ENCODE measurements at regions not wholly inside any gene's neighbourhood (a gene's known extent, or its start where the extent isn't known, plus 50 kb on each side); places are given as distances from the start of the nearest gene placed in this dataset.

DNA sequence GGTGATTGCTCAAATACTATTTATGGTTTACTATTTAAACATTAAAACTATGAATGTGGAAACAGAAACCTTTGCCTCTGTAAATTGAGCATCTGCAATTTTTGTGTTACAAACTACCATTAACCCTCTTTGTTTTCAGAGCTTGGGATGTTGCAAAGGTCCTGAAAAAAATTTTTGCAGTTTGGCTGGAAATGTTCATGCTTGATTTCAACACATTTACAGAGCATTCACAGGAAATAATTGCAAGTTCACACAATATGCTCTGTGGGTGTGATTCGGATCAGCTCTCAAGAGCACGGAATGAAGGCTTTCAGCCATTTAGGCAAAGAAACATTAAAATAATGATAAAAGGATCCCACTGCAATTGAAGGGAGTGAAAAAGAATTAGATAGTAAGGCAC, 232.9 kb downstream of the ATP23 start:
- no peaks in the 10 kb centered on the region for H3K4me1 ChIP-seq (ENCODE audit: insufficient read depth, low read length)
- H3K27ac ChIP-seq (ENCODE audit: low read length): no peak overlapping the region
- no peak overlapping the region for H3K9ac ChIP-seq (ENCODE audit: low read length)
- ChIA-PET POLR2A (ENCODE audit: unreplicated experiment) (no interaction called here), CTCF (no interaction called here)
- no peaks in the 10 kb centered on the region for H3K79me2 ChIP-seq (ENCODE audit: low read length)
- no peaks in the 10 kb centered on the region for H4K20me1 ChIP-seq (ENCODE audit: low read length)
- no peak overlapping the region for H3K4me3 ChIP-seq (ENCODE audit: low read length)
- no peak overlapping the region for H3K4me2 ChIP-seq (ENCODE audit: low read length)
- DNase-seq (no peak), ATAC-seq (no peak)
- no peaks in the 10 kb centered on the region for H3F3A ChIP-seq (ENCODE audit: low read length, unreplicated experiment)
- intact Hi-C loops (cut with micrococcal nuclease): loop anchor here (10.0 kb wide), 1 partner anchor 190 kb away; no protein-coding TSS in a partner anchor
- no peak for TF ChIP-seq EZH2 (IDR thresholded peaks at IDR 0.05; ENCODE audit: low read length, unreplicated experiment)
- TF ChIP-seq, protein P1, sequence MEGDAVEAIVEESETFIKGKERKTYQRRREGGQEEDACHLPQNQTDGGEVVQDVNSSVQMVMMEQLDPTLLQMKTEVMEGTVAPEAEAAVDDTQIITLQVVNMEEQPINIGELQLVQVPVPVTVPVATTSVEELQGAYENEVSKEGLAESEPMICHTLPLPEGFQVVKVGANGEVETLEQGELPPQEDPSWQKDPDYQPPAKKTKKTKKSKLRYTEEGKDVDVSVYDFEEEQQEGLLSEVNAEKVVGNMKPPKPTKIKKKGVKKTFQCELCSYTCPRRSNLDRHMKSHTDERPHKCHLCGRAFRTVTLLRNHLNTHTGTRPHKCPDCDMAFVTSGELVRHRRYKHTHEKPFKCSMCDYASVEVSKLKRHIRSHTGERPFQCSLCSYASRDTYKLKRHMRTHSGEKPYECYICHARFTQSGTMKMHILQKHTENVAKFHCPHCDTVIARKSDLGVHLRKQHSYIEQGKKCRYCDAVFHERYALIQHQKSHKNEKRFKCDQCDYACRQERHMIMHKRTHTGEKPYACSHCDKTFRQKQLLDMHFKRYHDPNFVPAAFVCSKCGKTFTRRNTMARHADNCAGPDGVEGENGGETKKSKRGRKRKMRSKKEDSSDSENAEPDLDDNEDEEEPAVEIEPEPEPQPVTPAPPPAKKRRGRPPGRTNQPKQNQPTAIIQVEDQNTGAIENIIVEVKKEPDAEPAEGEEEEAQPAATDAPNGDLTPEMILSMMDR (conservative IDR thresholded peaks at IDR 0.05; ENCODE audit: low read depth, low read length): no peak
- TF ChIP-seq EZH2phosphoT487 (IDR thresholded peaks at IDR 0.05; ENCODE audit: borderline replicate concordance, low read length): no peak
- BruUV-seq (replicated peaks): no TSS peak
- H3K36me3 ChIP-seq (ENCODE audit: low read depth, low read length): no peaks in the 10 kb centered on the region
- no peak overlapping the region for H2AFZ ChIP-seq (ENCODE audit: low read length)
- H3K27me3 ChIP-seq (ENCODE audit: low read length): no peaks in the 10 kb centered on the region
- H3K9me2 ChIP-seq (replicated peaks; ENCODE audit: low read length): no peaks in the 10 kb centered on the region
- no peaks in the 10 kb centered on the region for H3K9me3 ChIP-seq (ENCODE audit: low read length)

DNA sequence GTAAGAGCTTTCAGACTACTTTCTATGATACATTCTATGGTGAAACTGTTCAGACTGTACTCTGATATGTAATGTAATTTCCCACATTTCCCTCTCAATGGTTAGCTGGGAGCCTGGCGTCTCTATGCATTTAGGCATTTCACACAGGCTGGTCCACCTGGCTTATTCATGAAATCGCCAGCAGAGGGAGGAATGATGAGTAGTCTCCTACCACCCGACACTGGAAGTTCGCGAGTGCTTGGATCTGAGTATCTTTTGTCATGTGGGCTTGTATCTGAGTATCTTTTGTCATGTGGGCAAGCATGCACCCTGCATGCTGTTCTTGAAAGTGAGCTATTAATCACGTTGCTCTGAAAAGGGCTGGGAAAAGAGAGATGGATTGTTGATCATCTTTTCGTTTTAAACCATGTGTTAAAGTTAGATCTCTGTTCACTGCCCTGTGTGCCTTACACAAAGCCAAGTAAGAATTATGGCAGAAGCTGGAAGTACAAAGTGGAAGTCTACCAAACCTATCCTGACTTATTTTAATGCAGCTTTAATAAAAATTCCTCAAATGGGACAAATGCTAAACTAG, 235.0 kb downstream of the ATP23 start:
- ChIA-PET CTCF (interaction anchor here (0.5 kb wide), 1 partner anchor 312 kb away, joined by 4 read pairs; no protein-coding TSS in a partner anchor), POLR2A (ENCODE audit: unreplicated experiment) (no interaction called here)
- intact Hi-C loops (cut with micrococcal nuclease): loop anchor here (1.0 to 10.0 kb wide), 3 partner anchors 126 to 976 kb away; no protein-coding TSS in a partner anchor

DNA sequence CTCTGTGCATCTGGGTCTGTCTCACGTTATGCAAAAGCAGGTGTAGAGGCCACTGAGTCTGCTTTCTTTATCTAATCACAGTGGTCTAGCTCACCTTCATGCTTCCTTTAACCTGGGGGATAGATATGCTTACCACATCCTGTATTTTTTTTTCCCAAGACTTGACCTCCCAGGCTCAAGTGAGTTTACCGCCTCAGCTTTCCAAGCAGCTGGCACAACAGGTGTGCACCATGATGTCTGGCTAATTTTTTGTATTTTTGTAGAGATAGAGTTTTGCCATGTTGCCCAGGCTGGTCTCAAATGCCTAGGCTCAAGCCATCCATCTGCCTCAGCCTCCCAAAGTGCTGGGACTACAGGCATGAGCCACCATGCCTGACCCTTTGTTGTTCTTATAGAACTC, 236.0 kb downstream of the ATP23 start:
- intact Hi-C loops (cut with micrococcal nuclease): loop anchor here (5.0 to 10.0 kb wide), 2 partner anchors 193 to 975 kb away; no protein-coding TSS in a partner anchor
- H3K4me1 ChIP-seq (ENCODE audit: insufficient read depth, low read length): no peaks in the 10 kb centered on the region
- CTCF ChIA-PET: no interaction called here
- no TSS peak for BruUV-seq (replicated peaks)
- no peaks in the 10 kb centered on the region for H3K9me2 ChIP-seq (replicated peaks; ENCODE audit: low read length)
- H3K4me2 ChIP-seq (ENCODE audit: low read length): no peak overlapping the region
- no peak for ATAC-seq
- no peak overlapping the region for H3K9ac ChIP-seq (ENCODE audit: low read length)
- no peaks in the 10 kb centered on the region for H3K9me3 ChIP-seq (ENCODE audit: low read length)
- no peak overlapping the region for H3K4me3 ChIP-seq (ENCODE audit: low read length)
- no peaks in the 10 kb centered on the region for H3K27me3 ChIP-seq (ENCODE audit: low read length)
- no peak for DNase-seq
- H2AFZ ChIP-seq (ENCODE audit: low read length): no peak overlapping the region
- no peak overlapping the region for H3K27ac ChIP-seq (ENCODE audit: low read length)
- no peaks in the 10 kb centered on the region for H3K79me2 ChIP-seq (ENCODE audit: low read length)
- TF ChIP-seq EZH2phosphoT487 (IDR thresholded peaks at IDR 0.05; ENCODE audit: borderline replicate concordance, low read length): no peak
- no peak for TF ChIP-seq EZH2 (IDR thresholded peaks at IDR 0.05; ENCODE audit: low read length, unreplicated experiment)
- TF ChIP-seq, protein P1 (conservative IDR thresholded peaks at IDR 0.05; ENCODE audit: low read depth, low read length): no peak
- no peaks in the 10 kb centered on the region for H3F3A ChIP-seq (ENCODE audit: low read length, unreplicated experiment)
- H4K20me1 ChIP-seq (ENCODE audit: low read length): no peaks in the 10 kb centered on the region
- H3K36me3 ChIP-seq (ENCODE audit: low read depth, low read length): no peaks in the 10 kb centered on the region
- POLR2A ChIA-PET (ENCODE audit: unreplicated experiment): no interaction called here

More for the DNA sequence above, 235.0 kb downstream of the ATP23 start:
- H3K9ac ChIP-seq (ENCODE audit: low read length): no peak overlapping the region
- no peak overlapping the region for H2AFZ ChIP-seq (ENCODE audit: low read length)
- DNase-seq (peak; percentile 85), ATAC-seq (peak; percentile 96)
- no peaks in the 10 kb centered on the region for H3K9me3 ChIP-seq (ENCODE audit: low read length)
- no peaks in the 10 kb centered on the region for H3F3A ChIP-seq (ENCODE audit: low read length, unreplicated experiment)
- no TSS peak for BruUV-seq (replicated peaks)
- H4K20me1 ChIP-seq (ENCODE audit: low read length): no peaks in the 10 kb centered on the region
- no peaks in the 10 kb centered on the region for H3K9me2 ChIP-seq (replicated peaks; ENCODE audit: low read length)
- H3K79me2 ChIP-seq (ENCODE audit: low read length): no peaks in the 10 kb centered on the region
- no peaks in the 10 kb centered on the region for H3K27me3 ChIP-seq (ENCODE audit: low read length)
- no peak overlapping the region for H3K4me2 ChIP-seq (ENCODE audit: low read length)
- H3K4me3 ChIP-seq (ENCODE audit: low read length): no peak overlapping the region
- no peaks in the 10 kb centered on the region for H3K36me3 ChIP-seq (ENCODE audit: low read depth, low read length)
- H3K4me1 ChIP-seq (ENCODE audit: insufficient read depth, low read length): no peaks in the 10 kb centered on the region
- no peak overlapping the region for H3K27ac ChIP-seq (ENCODE audit: low read length)
- TF ChIP-seq EZH2phosphoT487 (IDR thresholded peaks at IDR 0.05; ENCODE audit: borderline replicate concordance, low read length) (no peak), EZH2 (IDR thresholded peaks at IDR 0.05; ENCODE audit: low read length, unreplicated experiment) (no peak)
- TF ChIP-seq, protein P1 (conservative IDR thresholded peaks at IDR 0.05; ENCODE audit: low read depth, low read length): peak; percentile 82
